HepG2 (cell line): ENCODE measurements at regions not wholly inside any gene's neighbourhood (a gene's known extent, or its start where the extent isn't known, plus 50 kb on each side); places are given as distances from the start of the nearest gene placed in this dataset.

Source experiments
- ATAC-seq: fragments of 200-7000 bp; cut with Tn5 transposase; 3 replicates; pipeline ENCODE4 v1.9.1; 2020; ENCODE audit warnings: mild to moderate bottlenecking, moderate library complexity
- BruUV-seq: library from RNA; stranded (reverse); fragments of 400-500 nt; replicated peaks from 2 replicates; lab custom pipeline; 2021; lab: Mats Ljungman, UMichigan
- CTCF ChIA-PET: fragments of 300-600 bp; formaldehyde crosslinking; extraction: SDS; loops from one replicate; lab custom pipeline; 2021; ENCODE audit warnings: low total read pairs, inconsistent platforms, low intra/inter-chr PET ratio; lab: Yijun Ruan, JAX
- POLR2A ChIA-PET: fragments of 350-600 bp; sonication (Branson Sonifier 250); formaldehyde crosslinking; loops from one replicate; lab custom pipeline; 2020; ENCODE audit warnings: antibody characterized with exemption, inconsistent platforms; lab: Yijun Ruan, JAX
- DNase-seq: peaks from one replicate; pipeline ENCODE4 v3.0.0-alpha.2; 2015; ENCODE audit warnings: low spot score
- FAIRE-seq: peaks from 3 replicates; lab custom pipeline; 2011; peaks lifted over from hg19 to GRCh38; lab: Jason Lieb, UNC
- H2AFZ ChIP-seq: one replicate; pipeline ENCODE4 v1.6.1; 2011; ENCODE audit warnings: low read length, inconsistent platforms
- H3K27ac ChIP-seq: fragments of 300-600 bp; 3 replicates; pipeline ENCODE4 v1.8.0; 2011; ENCODE audit warnings: mixed run types, mild to moderate bottlenecking, mixed read lengths, low read length, inconsistent platforms; ENCODE audit not compliant: insufficient read depth; ENCODE audit errors: extremely low read length
- H3K27me3 ChIP-seq, 2 experiments: fragments of 200-600 bp in 1 of 2; 2 replicates in 1 of 2; 3 replicates in 1 of 2; pipeline versions ENCODE4 v1.6.0 to v1.8.0; 2011; ENCODE audit warnings: low read length in 2 of 2, mild to moderate bottlenecking in 2 of 2, moderate library complexity in 2 of 2, inconsistent platforms in 1 of 2; ENCODE audit not compliant: insufficient read depth in 2 of 2, control insufficient read depth in 1 of 2
- H3K36me3 ChIP-seq, 2 experiments: fragments of 200-600 bp in 1 of 2; replicated peaks in 1 of 2; 2 replicates in 1 of 2; 3 replicates in 1 of 2; pipeline versions ENCODE4 v1.5.1 to v1.8.0; 2011; ENCODE audit warnings: low read length in 2 of 2, inconsistent platforms in 1 of 2; ENCODE audit not compliant: insufficient read depth in 2 of 2, control insufficient read depth in 1 of 2
- H3K4me1 ChIP-seq: 2 replicates; pipeline ENCODE4 v1.5.1; 2012; ENCODE audit warnings: low read length, inconsistent platforms; ENCODE audit not compliant: insufficient read depth
- H3K4me2 ChIP-seq: 2 replicates; pipeline ENCODE4 v1.6.0; 2011; ENCODE audit warnings: low read depth, low read length, inconsistent platforms
- H3K4me3 ChIP-seq, 3 experiments: fragments of 200-600 bp in 1 of 3; sonication (generic), shearing (Covaris generic) in 1 of 3; replicated peaks in 1 of 3; 2 replicates each; pipeline ENCODE4 v1.5.1; 2011 to 2016; ENCODE audit warnings: low read length in 3 of 3, inconsistent platforms in 2 of 3, low read depth in 2 of 3, mild to moderate bottlenecking in 2 of 3, control low read depth in 1 of 3, mixed read lengths in 1 of 3; ENCODE audit not compliant: insufficient read depth in 1 of 3
- H3K79me2 ChIP-seq: one replicate; pipeline ENCODE4 v1.6.1; 2011; ENCODE audit warnings: low read length, inconsistent platforms; ENCODE audit not compliant: insufficient read depth
- H3K9ac ChIP-seq: 2 replicates; pipeline ENCODE4 v1.6.0; 2011; ENCODE audit warnings: mild to moderate bottlenecking, low read depth, low read length, inconsistent platforms; ENCODE audit not compliant: insufficient read depth
- H3K9me3 ChIP-seq: 2 replicates; pipeline ENCODE4 v1.5.1; 2012; ENCODE audit warnings: mild to moderate bottlenecking, low read length
- H4K20me1 ChIP-seq: 2 replicates; pipeline ENCODE4 v1.6.0; 2011; ENCODE audit warnings: inconsistent platforms, mild to moderate bottlenecking, low read length, moderate library complexity; ENCODE audit not compliant: insufficient read depth
- HIVEP1 ChIP-seq: sonication (generic); formaldehyde crosslinking; IDR thresholded peaks from 2 replicates; pipeline ENCODE4 v1.4.0; 2020; ENCODE audit warnings: mild to moderate bottlenecking, missing genetic modification reagents
- KDM3A ChIP-seq: IDR thresholded peaks from 2 replicates; pipeline ENCODE4 v1.6.1; 2018; ENCODE audit warnings: low read depth, missing compliant biosample characterization
- POLR2A ChIP-seq, 2 experiments: IDR thresholded peaks; 2 replicates each; pipeline ENCODE4 v1.6.1; 2011; ENCODE audit warnings: low read depth in 2 of 2, low read length in 2 of 2, mild to moderate bottlenecking in 1 of 2, moderate library complexity in 1 of 2; ENCODE audit not compliant: insufficient read depth in 1 of 2
- POLR2AphosphoS2 ChIP-seq: IDR thresholded peaks from 2 replicates; pipeline ENCODE4 v1.6.1; 2011; ENCODE audit warnings: low read depth, low read length, improper control_type of control experiment
- SPEN ChIP-seq: sonication (generic); formaldehyde crosslinking; IDR thresholded peaks from 2 replicates; pipeline ENCODE4 v1.5.1; 2020; ENCODE audit warnings: low read depth, mild to moderate bottlenecking, missing genetic modification reagents
- ZNF543 ChIP-seq: sonication (generic); formaldehyde crosslinking; IDR thresholded peaks from 2 replicates; pipeline ENCODE4 v1.4.0; 2020; ENCODE audit warnings: mild to moderate bottlenecking, missing genetic modification reagents
- WGBS: methylation state at CpG from one replicate; pipeline ENCODE4 v1.1.6; 2017; ENCODE audit warnings: low lambda C conversion rate; 5-methylcytosine and 5-hydroxymethylcytosine counted together
- in situ Hi-C: cut with HindIII; loops from 2 replicates; pipeline ENCODE4 v1.10.0; 2017; ENCODE audit warnings: low pct_unique_long_range_greater_than_20kb; ENCODE audit not compliant: extremely low pct_ligation_motif_present
- intact Hi-C: fragments of 100-400 bp; cut with micrococcal nuclease; formaldehyde crosslinking; loops from one replicate; pipeline ENCODE4 v1.10.0; 2022; ENCODE audit not compliant: unreplicated experiment
- TF ChIP-seq, protein P1 (sequence below): sonication (generic); formaldehyde crosslinking; IDR thresholded peaks from 2 replicates; pipeline ENCODE4 v1.9.0; 2021; ENCODE audit warnings: missing genetic modification reagents, borderline replicate concordance
- TF ChIP-seq, protein P2 (sequence below): sonication (generic); formaldehyde crosslinking; IDR thresholded peaks from 2 replicates; pipeline ENCODE4 v1.5.0; 2020; ENCODE audit warnings: missing genetic modification reagents

DNA sequence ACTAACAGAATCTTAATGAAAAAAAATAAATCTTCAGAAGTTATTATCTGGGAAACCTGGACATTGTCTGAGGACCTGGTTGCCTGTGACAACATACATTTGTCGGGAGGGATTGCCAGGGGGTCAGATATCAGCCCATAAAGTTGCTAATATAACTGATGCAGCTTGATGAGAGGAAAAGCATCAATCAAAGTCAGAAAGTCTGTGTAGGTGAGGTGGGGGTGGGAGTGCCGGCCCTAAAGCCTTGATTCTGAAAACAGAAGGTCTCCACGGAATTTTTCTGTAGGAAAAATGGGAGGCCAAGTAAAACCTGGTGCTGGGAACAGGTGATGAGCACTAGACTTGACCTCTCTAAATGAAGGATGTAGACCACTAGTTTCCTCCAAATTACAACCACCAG lies 281.8 kb downstream of the FGFR2 start:
- H3K4me2 ChIP-seq: no peak overlapping the region
- H3K79me2 ChIP-seq: no peaks in the 10 kb centered on the region
- DNase-seq (no peak), ATAC-seq (no peak), FAIRE-seq (no peak)
- POLR2A ChIA-PET: no interaction called here
- H3K27ac ChIP-seq: no peak overlapping the region
- no peak overlapping the region for H2AFZ ChIP-seq
- H3K4me1 ChIP-seq: no peaks in the 10 kb centered on the region
- H3K9me3 ChIP-seq: no peaks in the 10 kb centered on the region
- no peaks in the 10 kb centered on the region; a peak in 1 of 5 replicates for H3K27me3 ChIP-seq
- TF ChIP-seq KDM3A (CRISPR knock-in tag): no peak
- no peak for TF ChIP-seq ZNF543 (CRISPR knock-in tag)
- no peak for TF ChIP-seq POLR2AphosphoS2
- no peak for TF ChIP-seq HIVEP1
- TF ChIP-seq, protein P1, sequence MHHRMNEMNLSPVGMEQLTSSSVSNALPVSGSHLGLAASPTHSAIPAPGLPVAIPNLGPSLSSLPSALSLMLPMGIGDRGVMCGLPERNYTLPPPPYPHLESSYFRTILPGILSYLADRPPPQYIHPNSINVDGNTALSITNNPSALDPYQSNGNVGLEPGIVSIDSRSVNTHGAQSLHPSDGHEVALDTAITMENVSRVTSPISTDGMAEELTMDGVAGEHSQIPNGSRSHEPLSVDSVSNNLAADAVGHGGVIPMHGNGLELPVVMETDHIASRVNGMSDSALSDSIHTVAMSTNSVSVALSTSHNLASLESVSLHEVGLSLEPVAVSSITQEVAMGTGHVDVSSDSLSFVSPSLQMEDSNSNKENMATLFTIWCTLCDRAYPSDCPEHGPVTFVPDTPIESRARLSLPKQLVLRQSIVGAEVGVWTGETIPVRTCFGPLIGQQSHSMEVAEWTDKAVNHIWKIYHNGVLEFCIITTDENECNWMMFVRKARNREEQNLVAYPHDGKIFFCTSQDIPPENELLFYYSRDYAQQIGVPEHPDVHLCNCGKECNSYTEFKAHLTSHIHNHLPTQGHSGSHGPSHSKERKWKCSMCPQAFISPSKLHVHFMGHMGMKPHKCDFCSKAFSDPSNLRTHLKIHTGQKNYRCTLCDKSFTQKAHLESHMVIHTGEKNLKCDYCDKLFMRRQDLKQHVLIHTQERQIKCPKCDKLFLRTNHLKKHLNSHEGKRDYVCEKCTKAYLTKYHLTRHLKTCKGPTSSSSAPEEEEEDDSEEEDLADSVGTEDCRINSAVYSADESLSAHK: no peak
- TF ChIP-seq POLR2A (IDR thresholded peaks at IDR 0.05; ENCODE audit: insufficient read depth in 1 of 2, low read depth in 2 of 2, low read length in 2 of 2): no peak
- TF ChIP-seq, protein P2, sequence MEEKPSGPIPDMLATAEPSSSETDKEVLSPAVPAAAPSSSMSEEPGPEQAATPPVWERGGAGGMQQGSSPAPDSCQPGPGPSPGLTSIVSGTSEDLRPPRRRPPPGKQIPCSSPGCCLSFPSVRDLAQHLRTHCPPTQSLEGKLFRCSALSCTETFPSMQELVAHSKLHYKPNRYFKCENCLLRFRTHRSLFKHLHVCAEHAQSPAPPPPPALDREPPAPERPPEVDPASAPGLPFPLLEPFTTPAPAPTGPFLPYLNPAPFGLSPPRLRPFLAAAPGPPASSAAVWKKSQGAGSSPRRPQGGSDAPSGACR (CRISPR knock-in tag): no peak
- TF ChIP-seq SPEN: no peak
- no peaks in the 10 kb centered on the region for H4K20me1 ChIP-seq
- CTCF ChIA-PET: no interaction called here
- intact Hi-C loops (no loop called here), in situ Hi-C loops (no loop called here)
- 7% methylated on average over 3 of the region's 3 CpGs for WGBS
- H3K9ac ChIP-seq: no peak overlapping the region
- no peak overlapping the region for H3K4me3 ChIP-seq
- no peaks in the 10 kb centered on the region for H3K36me3 ChIP-seq
- no TSS peak for BruUV-seq
